Gastrocnemius medialis (tissue), 4 donors: ENCODE measurements at regions not wholly inside any gene's neighbourhood (a gene's known extent, or its start where the extent isn't known, plus 50 kb on each side); places are given as distances from the start of the nearest gene placed in this dataset.

Experiments
- ATAC-seq, 2 donors: fragments of 150-250 bp; one replicate each; pipeline ENCODE4 v1.9.1; 2016
- DNase-seq, 2 donors: peaks; one replicate each; pipeline ENCODE4 v3.0.0-alpha.2; 2019
- H3K27ac ChIP-seq, 4 donors: fragments of 200-600 bp; sonication (generic); 1 replicate in 1 of 4; 2 replicates in 3 of 4; pipeline ENCODE4 v1.5.1; 2016 to 2018; ENCODE audit warnings: mild to moderate bottlenecking in 2 of 4, moderate library complexity in 1 of 4
- H3K27me3 ChIP-seq, 3 donors: fragments of 200-600 bp; sonication (generic) in 2 of 3; 1 replicate in 1 of 3; 2 replicates in 2 of 3; pipeline versions ENCODE4 v1.5.1 to v1.6.0; 2016 to 2019; ENCODE audit warnings: mild to moderate bottlenecking in 1 of 3, moderate library complexity in 1 of 3
- H3K36me3 ChIP-seq, 2 donors: fragments of 200-600 bp; sonication (generic) in 1 of 2; one replicate each; pipeline ENCODE4 v1.5.1; 2017 to 2018
- H3K4me1 ChIP-seq, 2 donors: fragments of 200-600 bp; sonication (generic) in 1 of 2; one replicate each; pipeline ENCODE4 v1.5.1; 2016 to 2017; ENCODE audit warnings: mild to moderate bottlenecking in 2 of 2
- H3K4me3 ChIP-seq, 4 donors: fragments of 200-600 bp; sonication (generic) in 3 of 4; 1 replicate in 1 of 4; 2 replicates in 3 of 4; pipeline ENCODE4 v1.5.1; 2016 to 2019; ENCODE audit warnings: mild to moderate bottlenecking in 2 of 4
- H3K9me3 ChIP-seq, 3 donors: fragments of 200-600 bp; sonication (generic) in 2 of 3; 1 replicate in 1 of 3; 2 replicates in 2 of 3; pipeline ENCODE4 v1.5.1; 2016 to 2019
- POLR2A ChIP-seq, 2 donors: fragments of 450-650 bp; IDR thresholded peaks; one replicate each; pipeline ENCODE4 v1.6.1; 2017; ENCODE audit warnings: antibody characterized with exemption in 2 of 2, mild to moderate bottlenecking in 2 of 2, moderate library complexity in 2 of 2
- in situ Hi-C, 4 donors: fragments of 200-750 bp; cut with MboI; loops; one replicate each; pipeline versions ENCODE4 v1.15.0 to v1.8.0; 2017; ENCODE audit warnings: low sequenced_read_pairs in 4 of 4
- intact Hi-C: fragments of 100-400 bp; cut with DNase I; formaldehyde crosslinking; loops from one replicate; pipeline ENCODE4 v1.15.1; 2023; ENCODE audit warnings: low total_unique reads
- TF ChIP-seq, protein P1 (sequence below), 5 experiments: fragments of 450-650 bp in 3 of 5; fragments of 200-600 bp in 2 of 5; sonication (generic) in 2 of 5; IDR thresholded peaks in 4 of 5; conservative IDR thresholded peaks in 1 of 5; 1 replicate in 4 of 5; 2 replicates in 1 of 5; pipeline ENCODE4 v1.5.1; 2016 to 2019; ENCODE audit warnings: antibody characterized with exemption in 5 of 5, mild to moderate bottlenecking in 3 of 5, moderate library complexity in 3 of 5

DNA sequence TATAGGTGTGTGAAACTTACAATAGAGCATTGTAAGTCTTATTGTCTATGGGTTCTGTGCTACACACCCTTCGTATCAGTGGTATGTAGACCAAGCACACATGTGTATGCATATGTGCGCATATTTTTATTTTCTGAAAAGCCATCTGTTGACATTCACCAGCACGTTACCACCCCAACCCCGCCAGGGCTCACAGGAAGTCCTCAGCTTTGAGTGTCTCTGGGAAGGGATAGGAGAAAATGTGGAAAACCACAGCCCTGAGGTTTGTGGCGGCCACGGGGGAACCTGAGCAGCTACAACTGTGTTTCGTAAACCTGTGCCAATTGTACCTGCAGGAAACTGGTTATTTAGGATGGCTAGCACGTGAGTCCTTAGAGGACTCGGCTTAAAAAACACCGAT, 123.3 kb upstream of the PHACTR3 start:
- no peak overlapping the region for H3K27ac ChIP-seq
- H3K36me3 ChIP-seq, result no peaks in the 10 kb centered on the region
- H3K4me3 ChIP-seq, result no peak overlapping the region
- TF ChIP-seq POLR2A (IDR thresholded peaks at IDR 0.05), result no peak
- TF ChIP-seq, protein P1, sequence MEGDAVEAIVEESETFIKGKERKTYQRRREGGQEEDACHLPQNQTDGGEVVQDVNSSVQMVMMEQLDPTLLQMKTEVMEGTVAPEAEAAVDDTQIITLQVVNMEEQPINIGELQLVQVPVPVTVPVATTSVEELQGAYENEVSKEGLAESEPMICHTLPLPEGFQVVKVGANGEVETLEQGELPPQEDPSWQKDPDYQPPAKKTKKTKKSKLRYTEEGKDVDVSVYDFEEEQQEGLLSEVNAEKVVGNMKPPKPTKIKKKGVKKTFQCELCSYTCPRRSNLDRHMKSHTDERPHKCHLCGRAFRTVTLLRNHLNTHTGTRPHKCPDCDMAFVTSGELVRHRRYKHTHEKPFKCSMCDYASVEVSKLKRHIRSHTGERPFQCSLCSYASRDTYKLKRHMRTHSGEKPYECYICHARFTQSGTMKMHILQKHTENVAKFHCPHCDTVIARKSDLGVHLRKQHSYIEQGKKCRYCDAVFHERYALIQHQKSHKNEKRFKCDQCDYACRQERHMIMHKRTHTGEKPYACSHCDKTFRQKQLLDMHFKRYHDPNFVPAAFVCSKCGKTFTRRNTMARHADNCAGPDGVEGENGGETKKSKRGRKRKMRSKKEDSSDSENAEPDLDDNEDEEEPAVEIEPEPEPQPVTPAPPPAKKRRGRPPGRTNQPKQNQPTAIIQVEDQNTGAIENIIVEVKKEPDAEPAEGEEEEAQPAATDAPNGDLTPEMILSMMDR (IDR thresholded peaks at IDR 0.05 in 4 of 5, conservative IDR thresholded peaks at IDR 0.05 in 1 of 5), result no peak
- peaks cover 0 to 4% (median 3%) of the 10 kb centered on the region in 3 donors for H3K27me3 ChIP-seq
- intact Hi-C loops (no loop called here), in situ Hi-C loops (no loop called here)
- no peaks in the 10 kb centered on the region for H3K9me3 ChIP-seq
- DNase-seq, result no peak
- no peak for ATAC-seq
- no peaks in the 10 kb centered on the region for H3K4me1 ChIP-seq

DNA sequence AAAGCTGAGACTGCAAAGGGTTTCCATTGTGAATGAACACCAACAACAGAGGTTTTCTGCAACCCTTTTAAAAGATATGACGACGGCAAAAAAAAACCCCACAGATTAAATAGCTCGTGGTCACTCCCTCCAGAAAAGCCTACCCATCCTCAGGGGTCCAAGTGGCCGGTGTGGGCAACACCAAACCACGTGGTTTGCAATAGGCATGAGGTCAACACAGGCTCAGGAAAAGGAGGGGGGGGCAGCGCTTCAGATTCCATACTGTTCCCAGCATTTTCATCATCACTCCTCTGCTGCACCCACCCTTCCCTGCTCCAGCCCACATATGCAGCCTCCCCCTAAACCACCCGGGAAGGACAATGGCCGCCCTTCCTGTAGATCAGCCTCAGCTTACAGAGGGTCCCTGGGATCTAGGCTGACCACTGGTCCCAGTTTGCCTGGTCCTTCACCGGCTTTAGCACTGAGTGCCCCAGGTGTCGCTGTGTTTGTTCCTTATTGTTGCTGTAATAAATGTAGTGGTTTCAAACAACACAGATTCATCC, 122.8 kb upstream of the PHACTR3 start:
- in situ Hi-C loops (no loop called here), intact Hi-C loops (no loop called here)
- no peak overlapping the region for H3K4me3 ChIP-seq
- peaks cover 0 to 4% (median 3%) of the 10 kb centered on the region in 3 donors for H3K27me3 ChIP-seq
- TF ChIP-seq, protein P1 (IDR thresholded peaks at IDR 0.05 in 4 of 5, conservative IDR thresholded peaks at IDR 0.05 in 1 of 5), result no peak
- TF ChIP-seq POLR2A (IDR thresholded peaks at IDR 0.05), result no peak
- no peaks in the 10 kb centered on the region for H3K36me3 ChIP-seq
- ATAC-seq, result no peak
- no peaks in the 10 kb centered on the region for H3K4me1 ChIP-seq
- no peak for DNase-seq
- no peak overlapping the region for H3K27ac ChIP-seq
- no peaks in the 10 kb centered on the region for H3K9me3 ChIP-seq

DNA sequence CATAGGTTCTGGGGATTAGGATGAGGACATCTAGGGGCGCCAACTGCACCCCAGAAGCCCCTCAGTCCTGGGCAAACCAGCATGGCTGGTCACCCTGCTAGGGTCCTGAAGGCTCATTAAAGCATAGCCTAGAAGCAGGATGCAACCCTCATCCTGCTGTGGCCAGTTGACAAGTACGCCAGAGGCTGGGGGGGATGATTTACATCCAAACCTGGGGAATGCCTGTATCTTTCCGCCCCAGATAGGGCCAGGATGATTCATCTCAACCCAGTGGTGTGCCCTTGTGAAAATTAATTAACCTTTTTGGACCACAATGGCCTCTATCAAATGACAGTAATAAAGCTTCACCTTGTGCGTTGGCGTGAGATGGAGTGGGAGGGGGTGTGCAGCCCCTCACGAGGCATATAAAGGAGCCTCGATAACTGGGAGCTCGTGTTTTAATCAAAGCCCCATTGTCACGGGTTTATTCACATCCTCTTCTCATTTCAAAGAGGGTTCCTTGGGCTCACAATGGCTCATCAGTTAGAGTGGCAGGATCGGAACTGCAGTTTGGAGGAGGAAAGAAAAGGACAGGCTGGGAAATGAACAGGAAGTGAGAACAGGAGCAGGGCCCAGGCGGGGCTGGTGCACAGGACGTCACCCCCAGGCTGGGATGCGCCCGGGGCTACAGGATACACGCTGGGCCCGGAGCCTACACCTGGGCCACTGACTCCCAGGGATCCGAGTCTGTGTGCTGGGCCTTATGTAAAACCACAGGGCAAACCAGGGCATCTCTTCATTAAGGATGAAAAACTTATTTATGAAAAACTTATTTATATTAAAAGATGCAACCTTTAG, 121.8 kb upstream of the PHACTR3 start:
- peaks cover 0 to 4% (median 3%) of the 10 kb centered on the region in 3 donors for H3K27me3 ChIP-seq
- no peak for TF ChIP-seq POLR2A (IDR thresholded peaks at IDR 0.05)
- TF ChIP-seq, protein P1 (IDR thresholded peaks at IDR 0.05 in 4 of 5, conservative IDR thresholded peaks at IDR 0.05 in 1 of 5), result no peak
- ATAC-seq, result no peak
- H3K4me1 ChIP-seq, result no peaks in the 10 kb centered on the region
- no peak overlapping the region for H3K27ac ChIP-seq
- H3K4me3 ChIP-seq, result no peak overlapping the region
- no peak for DNase-seq
- H3K9me3 ChIP-seq, result no peaks in the 10 kb centered on the region
- in situ Hi-C loops, result no loop called here
- intact Hi-C loops, result no loop called here
- no peaks in the 10 kb centered on the region for H3K36me3 ChIP-seq

DNA sequence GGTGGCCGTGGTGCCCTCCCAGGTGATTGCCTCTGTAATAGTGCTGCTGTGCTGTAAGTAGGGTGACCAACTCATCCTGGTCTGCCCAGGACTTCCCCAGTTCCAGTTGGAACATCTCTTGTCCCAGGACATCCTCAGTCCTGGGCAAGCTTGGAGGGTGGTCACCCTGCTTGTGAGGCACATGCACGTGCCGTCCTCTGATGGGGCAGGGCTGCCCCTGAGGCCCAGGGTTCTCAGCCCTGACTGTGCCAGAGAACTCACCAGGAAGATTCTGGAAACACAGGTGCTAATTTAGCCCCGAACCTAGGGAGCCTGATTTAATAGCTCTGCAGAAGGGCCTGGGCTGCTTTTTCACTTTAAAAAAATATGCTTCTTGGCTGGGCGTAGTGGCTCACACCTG, 120.9 kb upstream of the PHACTR3 start:
- Histone ChIP-seq H3K27ac (no peak overlapping the region), H3K9me3 (no peaks in the 10 kb centered on the region), H3K4me1 (no peaks in the 10 kb centered on the region), H3K27me3 (peaks cover 0 to 4% (median 3%) of the 10 kb centered on the region in 3 donors), H3K36me3 (no peaks in the 10 kb centered on the region), H3K4me3 (no peak overlapping the region)
- no peak for ATAC-seq
- DNase-seq, result no peak
- intact Hi-C loops, result no loop called here
- no peak for TF ChIP-seq POLR2A (IDR thresholded peaks at IDR 0.05)
- TF ChIP-seq, protein P1 (IDR thresholded peaks at IDR 0.05 in 4 of 5, conservative IDR thresholded peaks at IDR 0.05 in 1 of 5), result no peak
- in situ Hi-C loops, result no loop called here
